ENCODE measurements at regions not wholly inside any gene's neighbourhood (a gene's known extent, or its start where the extent isn't known, plus 50 kb on each side); places are given as distances from the start of the nearest gene placed in this dataset.

GRCh38 chr14:55734731-55735130 lies 154.7 kb downstream of the KTN1 start:
- no peak for DNase-seq

- DNase-seq, result no peak
Observed at GRCh38 chr14:55739967-55740648, 160.1 kb downstream of the KTN1 start.

- DNase-seq, result no peak
Observed at GRCh38 chr14:55740649-55740989, 160.6 kb downstream of the KTN1 start.

- no peak for DNase-seq
Observed at GRCh38 chr14:55741240-55741639, 161.2 kb downstream of the KTN1 start.

- no peak for DNase-seq
Observed at GRCh38 chr14:55743551-55743950, 163.5 kb downstream of the KTN1 start.

GRCh38 chr14:55744321-55744720 lies 164.3 kb downstream of the KTN1 start:
- DNase-seq, result no peak

- no peak for DNase-seq
Observed at GRCh38 chr14:55745906-55746305, 165.9 kb downstream of the KTN1 start.

GRCh38 chr14:55746558-55746957 lies 166.6 kb downstream of the KTN1 start:
- no peak for DNase-seq

GRCh38 chr14:55747186-55747585 lies 167.2 kb downstream of the KTN1 start:
- DNase-seq, result no peak

GRCh38 chr14:55749201-55749812 lies 169.3 kb downstream of the KTN1 start:
- DNase-seq, result peak in 2 of 3 donors; percentile 6

- DNase-seq, result no peak
Observed at GRCh38 chr14:55749946-55750345, 169.9 kb downstream of the KTN1 start.

- DNase-seq, result no peak
Observed at GRCh38 chr14:55752580-55753390, 172.8 kb downstream of the KTN1 start.

GRCh38 chr14:55754471-55754870 lies 174.5 kb downstream of the KTN1 start:
- DNase-seq, result no peak

GRCh38 chr14:55754871-55755270 lies 174.9 kb downstream of the KTN1 start:
- no peak for DNase-seq

- DNase-seq, result no peak
Observed at GRCh38 chr14:55756078-55756477, 176.1 kb downstream of the KTN1 start.

GRCh38 chr14:55756557-55756956 lies 176.6 kb downstream of the KTN1 start:
- DNase-seq, result no peak

GRCh38 chr14:55758796-55759195 lies 178.8 kb downstream of the KTN1 start:
- DNase-seq, result no peak

GRCh38 chr14:55760789-55761566 lies 181.0 kb downstream of the KTN1 start:
- DNase-seq, result no peak

- no peak for DNase-seq
Observed at GRCh38 chr14:55761651-55762050, 181.6 kb downstream of the KTN1 start.

GRCh38 chr14:55762595-55763232 lies 182.7 kb downstream of the KTN1 start:
- DNase-seq, result no peak

- no peak for DNase-seq
Observed at GRCh38 chr14:55764784-55765183, 184.8 kb downstream of the KTN1 start.

GRCh38 chr14:55766071-55766470 lies 186.1 kb downstream of the KTN1 start:
- DNase-seq, result no peak

- DNase-seq, result no peak
Observed at GRCh38 chr14:55767286-55767685, 187.3 kb downstream of the KTN1 start.

All from suppressor macrophage treated with lipopolysaccharide for 1 hour (primary cell).